HL-60 (cell line): ENCODE measurements at regions not wholly inside any gene's neighbourhood (a gene's known extent, or its start where the extent isn't known, plus 50 kb on each side); places are given as distances from the start of the nearest gene placed in this dataset.

Experiments
- GABPA ChIP-seq: IDR thresholded peaks from 2 replicates; pipeline ENCODE4 v1.6.1; 2012; ENCODE audit warnings: low read depth
- POLR2AphosphoS5 ChIP-seq: IDR thresholded peaks from 2 replicates; pipeline ENCODE4 v1.6.1; 2012; ENCODE audit warnings: low read depth
- TF ChIP-seq, protein P1 (sequence below): IDR thresholded peaks from one replicate; pipeline ENCODE4 v1.5.1; 2011; ENCODE audit warnings: low read length, control low read depth, inconsistent platforms; ENCODE audit not compliant: insufficient read depth

- TF ChIP-seq POLR2AphosphoS5 (no peak), GABPA (no peak)
- TF ChIP-seq, protein P1, sequence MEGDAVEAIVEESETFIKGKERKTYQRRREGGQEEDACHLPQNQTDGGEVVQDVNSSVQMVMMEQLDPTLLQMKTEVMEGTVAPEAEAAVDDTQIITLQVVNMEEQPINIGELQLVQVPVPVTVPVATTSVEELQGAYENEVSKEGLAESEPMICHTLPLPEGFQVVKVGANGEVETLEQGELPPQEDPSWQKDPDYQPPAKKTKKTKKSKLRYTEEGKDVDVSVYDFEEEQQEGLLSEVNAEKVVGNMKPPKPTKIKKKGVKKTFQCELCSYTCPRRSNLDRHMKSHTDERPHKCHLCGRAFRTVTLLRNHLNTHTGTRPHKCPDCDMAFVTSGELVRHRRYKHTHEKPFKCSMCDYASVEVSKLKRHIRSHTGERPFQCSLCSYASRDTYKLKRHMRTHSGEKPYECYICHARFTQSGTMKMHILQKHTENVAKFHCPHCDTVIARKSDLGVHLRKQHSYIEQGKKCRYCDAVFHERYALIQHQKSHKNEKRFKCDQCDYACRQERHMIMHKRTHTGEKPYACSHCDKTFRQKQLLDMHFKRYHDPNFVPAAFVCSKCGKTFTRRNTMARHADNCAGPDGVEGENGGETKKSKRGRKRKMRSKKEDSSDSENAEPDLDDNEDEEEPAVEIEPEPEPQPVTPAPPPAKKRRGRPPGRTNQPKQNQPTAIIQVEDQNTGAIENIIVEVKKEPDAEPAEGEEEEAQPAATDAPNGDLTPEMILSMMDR = no peak
These were observed 164.3 kb upstream of the RAB4A start for GRCh38 chr1:229106526-229107125.
